ENCODE measurements at regions not wholly inside any gene's neighbourhood (a gene's known extent, or its start where the extent isn't known, plus 50 kb on each side); places are given as distances from the start of the nearest gene placed in this dataset.

DNA sequence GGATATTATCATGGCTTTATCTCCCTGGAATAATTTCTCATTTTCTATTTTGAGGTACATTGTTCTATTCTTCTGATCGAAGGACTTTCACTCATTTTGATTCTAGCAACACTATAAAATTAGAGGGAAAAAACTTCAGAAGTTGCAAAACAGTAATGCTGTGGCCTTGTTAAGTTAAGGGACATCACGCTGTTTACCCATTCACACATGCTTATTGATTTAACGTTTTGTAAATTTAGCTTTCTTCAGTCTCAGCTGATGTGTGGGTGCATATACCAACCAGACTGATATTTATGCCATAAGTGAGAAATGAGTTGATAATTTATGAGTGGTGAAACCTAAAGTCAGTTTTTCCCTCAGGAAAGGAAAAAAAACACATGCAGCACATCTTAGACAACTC, 63.5 kb upstream of the RELN start:
- Histone ChIP-seq H3K4me1 (ENCODE audit: control insufficient read depth in 2 of 3, insufficient read depth in 2 of 3, low read depth in 1 of 3, low read length in 3 of 3) (no peaks in the 10 kb centered on the region), H3K36me3 (ENCODE audit: control insufficient read depth in 2 of 3, insufficient read depth in 3 of 3, low read length in 3 of 3) (no peaks in the 10 kb centered on the region), H3K9me3 (ENCODE audit: control insufficient read depth in 2 of 3, insufficient read depth in 1 of 3, low read length in 3 of 3) (no peaks in the 10 kb centered on the region), H3K27ac (ENCODE audit: low read depth in 2 of 2, low read length in 2 of 2) (no peak overlapping the region), H3K27me3 (ENCODE audit: control insufficient read depth, insufficient read depth, low read length) (no peaks in the 10 kb centered on the region), H3K4me3 (ENCODE audit: low read length in 3 of 3) (no peak overlapping the region), H3K9ac (ENCODE audit: low read length in 3 of 3) (no peak overlapping the region)
- intact Hi-C loops (cut with DNase I), result no loop called here
- FAIRE-seq (no peak), DNase-seq (no peak)
- TF ChIP-seq, protein P1, sequence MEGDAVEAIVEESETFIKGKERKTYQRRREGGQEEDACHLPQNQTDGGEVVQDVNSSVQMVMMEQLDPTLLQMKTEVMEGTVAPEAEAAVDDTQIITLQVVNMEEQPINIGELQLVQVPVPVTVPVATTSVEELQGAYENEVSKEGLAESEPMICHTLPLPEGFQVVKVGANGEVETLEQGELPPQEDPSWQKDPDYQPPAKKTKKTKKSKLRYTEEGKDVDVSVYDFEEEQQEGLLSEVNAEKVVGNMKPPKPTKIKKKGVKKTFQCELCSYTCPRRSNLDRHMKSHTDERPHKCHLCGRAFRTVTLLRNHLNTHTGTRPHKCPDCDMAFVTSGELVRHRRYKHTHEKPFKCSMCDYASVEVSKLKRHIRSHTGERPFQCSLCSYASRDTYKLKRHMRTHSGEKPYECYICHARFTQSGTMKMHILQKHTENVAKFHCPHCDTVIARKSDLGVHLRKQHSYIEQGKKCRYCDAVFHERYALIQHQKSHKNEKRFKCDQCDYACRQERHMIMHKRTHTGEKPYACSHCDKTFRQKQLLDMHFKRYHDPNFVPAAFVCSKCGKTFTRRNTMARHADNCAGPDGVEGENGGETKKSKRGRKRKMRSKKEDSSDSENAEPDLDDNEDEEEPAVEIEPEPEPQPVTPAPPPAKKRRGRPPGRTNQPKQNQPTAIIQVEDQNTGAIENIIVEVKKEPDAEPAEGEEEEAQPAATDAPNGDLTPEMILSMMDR (IDR thresholded peaks at IDR 0.05; ENCODE audit: borderline replicate concordance, extremely low read depth, insufficient read depth), result no peak

DNA sequence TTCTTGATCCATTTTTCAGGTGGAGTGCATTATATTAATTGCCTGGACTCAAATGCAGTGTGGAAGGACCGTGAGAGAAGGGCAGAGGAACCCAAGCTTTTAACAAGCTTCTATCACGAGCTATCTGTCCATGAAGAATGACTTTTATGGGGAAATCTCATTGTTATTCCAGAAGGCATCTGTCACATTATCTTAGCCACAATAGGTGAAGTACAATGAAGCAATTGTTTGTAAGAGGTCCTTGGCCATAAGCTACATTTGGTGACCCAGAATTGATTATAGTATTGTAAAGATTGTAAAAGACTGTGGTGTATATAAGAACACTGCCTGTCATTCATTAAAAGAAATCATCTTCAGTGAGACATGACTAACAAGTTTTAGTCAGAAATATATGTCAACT, 58.6 kb upstream of the RELN start:
- FAIRE-seq, result no peak
- H3K9ac ChIP-seq (ENCODE audit: low read length in 3 of 3), result no peak overlapping the region
- intact Hi-C loops (cut with DNase I), result no loop called here

DNA sequence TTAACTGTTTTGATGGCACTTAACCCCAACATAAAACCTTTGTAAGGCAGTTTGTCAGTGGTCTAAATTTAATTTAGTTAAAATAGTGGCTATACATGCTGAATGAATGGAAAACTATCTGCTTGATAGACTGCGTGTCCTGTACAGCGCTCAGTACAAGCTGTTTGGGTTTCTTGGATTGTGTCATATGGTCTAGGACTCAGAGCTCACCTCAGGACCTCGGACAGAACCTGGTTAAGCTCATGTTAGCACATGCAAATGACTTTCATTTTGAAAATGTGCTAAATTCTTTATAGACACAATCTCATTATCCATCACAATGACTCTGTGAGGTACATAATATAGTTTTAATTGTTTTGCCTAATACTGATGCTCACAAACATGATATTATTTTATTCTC, 55.7 kb upstream of the RELN start:
- Histone ChIP-seq H3K36me3 (ENCODE audit: control insufficient read depth in 2 of 3, insufficient read depth in 3 of 3, low read length in 3 of 3) (no peaks in the 10 kb centered on the region), H3K9ac (ENCODE audit: low read length in 3 of 3) (no peak overlapping the region), H3K4me3 (ENCODE audit: low read length in 3 of 3) (no peak overlapping the region), H3K9me3 (ENCODE audit: control insufficient read depth in 2 of 3, insufficient read depth in 1 of 3, low read length in 3 of 3) (no peaks in the 10 kb centered on the region), H3K27me3 (ENCODE audit: control insufficient read depth, insufficient read depth, low read length) (no peaks in the 10 kb centered on the region), H3K27ac (ENCODE audit: low read depth in 2 of 2, low read length in 2 of 2) (no peak overlapping the region), H3K4me1 (ENCODE audit: control insufficient read depth in 2 of 3, insufficient read depth in 2 of 3, low read depth in 1 of 3, low read length in 3 of 3) (no peaks in the 10 kb centered on the region)
- FAIRE-seq (no peak), DNase-seq (peak in 1 of 5 donors; percentile 1)
- intact Hi-C loops (cut with DNase I), result no loop called here
- TF ChIP-seq, protein P1 (IDR thresholded peaks at IDR 0.05; ENCODE audit: borderline replicate concordance, extremely low read depth, insufficient read depth), result no peak

More for the DNA sequence above, 58.6 kb upstream of the RELN start:
- H3K9me3 ChIP-seq (ENCODE audit: control insufficient read depth in 2 of 3, insufficient read depth in 1 of 3, low read length in 3 of 3), result no peaks in the 10 kb centered on the region
- no peaks in the 10 kb centered on the region for H3K27me3 ChIP-seq (ENCODE audit: control insufficient read depth, insufficient read depth, low read length)
- H3K4me3 ChIP-seq (ENCODE audit: low read length in 3 of 3), result no peak overlapping the region
- no peak for DNase-seq
- H3K27ac ChIP-seq (ENCODE audit: low read depth in 2 of 2, low read length in 2 of 2), result no peak overlapping the region
- no peaks in the 10 kb centered on the region for H3K4me1 ChIP-seq (ENCODE audit: control insufficient read depth in 2 of 3, insufficient read depth in 2 of 3, low read depth in 1 of 3, low read length in 3 of 3)
- TF ChIP-seq, protein P1 (IDR thresholded peaks at IDR 0.05; ENCODE audit: borderline replicate concordance, extremely low read depth, insufficient read depth), result no peak
- H3K36me3 ChIP-seq (ENCODE audit: control insufficient read depth in 2 of 3, insufficient read depth in 3 of 3, low read length in 3 of 3), result no peaks in the 10 kb centered on the region

DNA sequence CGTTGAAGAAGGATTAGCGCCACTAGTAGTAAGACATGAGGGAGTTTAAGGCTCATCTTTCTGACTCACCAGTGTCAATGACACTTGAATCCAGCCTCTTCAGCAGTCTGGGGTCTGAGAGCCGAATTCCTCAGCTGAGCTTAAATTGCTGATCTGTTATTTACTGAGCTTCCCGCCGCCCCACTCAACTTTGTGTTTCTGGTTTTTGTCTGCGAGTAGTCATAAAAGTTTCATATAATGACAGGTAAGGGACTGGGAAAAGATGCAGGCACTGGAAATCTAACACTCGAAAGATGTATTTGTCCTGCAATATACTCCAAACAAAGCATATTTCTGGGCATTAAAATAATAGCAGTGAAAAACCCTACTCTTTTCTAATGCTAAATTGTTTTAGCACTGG, 51.2 kb upstream of the RELN start:
- Histone ChIP-seq H3K4me1 (ENCODE audit: control insufficient read depth in 2 of 3, insufficient read depth in 2 of 3, low read depth in 1 of 3, low read length in 3 of 3) (no peaks in the 10 kb centered on the region), H3K27me3 (ENCODE audit: control insufficient read depth, insufficient read depth, low read length) (no peaks in the 10 kb centered on the region), H3K4me3 (ENCODE audit: low read length in 3 of 3) (no peak overlapping the region), H3K27ac (ENCODE audit: low read depth in 2 of 2, low read length in 2 of 2) (no peak overlapping the region), H3K9ac (ENCODE audit: low read length in 3 of 3) (no peak overlapping the region), H3K9me3 (ENCODE audit: control insufficient read depth in 2 of 3, insufficient read depth in 1 of 3, low read length in 3 of 3) (no peaks in the 10 kb centered on the region), H3K36me3 (ENCODE audit: control insufficient read depth in 2 of 3, insufficient read depth in 3 of 3, low read length in 3 of 3) (no peaks in the 10 kb centered on the region)
- FAIRE-seq (no peak), DNase-seq (peak in 1 of 5 donors; percentile 11)
- intact Hi-C loops (cut with DNase I), result no loop called here
- TF ChIP-seq, protein P1 (IDR thresholded peaks at IDR 0.05; ENCODE audit: borderline replicate concordance, extremely low read depth, insufficient read depth), result no peak

All from kidney (tissue), 13 donors.